K562 (cell line): ENCODE measurements at regions not wholly inside any gene's neighbourhood (a gene's known extent, or its start where the extent isn't known, plus 50 kb on each side); places are given as distances from the start of the nearest gene placed in this dataset.
A peak's percentile ranks its signal among the peaks of the same experiment; 100 is the strongest.

Experiments
- NRF1 ChIP-seq, 2 experiments: fragments of 450-650 bp; IDR thresholded peaks in 1 of 2; conservative IDR thresholded peaks in 1 of 2; 2 replicates each; pipeline ENCODE4 v1.6.1; 2014; ENCODE audit warnings: mild to moderate bottlenecking in 2 of 2
- PKNOX1 ChIP-seq: fragments of 450-650 bp; IDR thresholded peaks from 2 replicates; pipeline ENCODE4 v1.6.1; 2016
- REST ChIP-seq, 2 experiments: fragments of 450-650 bp; formaldehyde crosslinking in 1 of 2; IDR thresholded peaks; 2 replicates each; pipeline versions ENCODE4 v1.4.0 to v1.6.1; 2014 to 2020; ENCODE audit warnings: mild to moderate bottlenecking in 2 of 2, borderline replicate concordance in 1 of 2, low read depth in 1 of 2

- TF ChIP-seq REST (IDR thresholded peaks at IDR 0.05; ENCODE audit: borderline replicate concordance) = peak; percentile 45; the same call in 1 of the 2 replicates
- no peak for TF ChIP-seq REST (CRISPR knock-in tag; IDR thresholded peaks at IDR 0.05; ENCODE audit: low read depth)
- no peak for TF ChIP-seq NRF1 (conservative IDR thresholded peaks at IDR 0.05 in 1 of 2, IDR thresholded peaks at IDR 0.05 in 1 of 2)
- peak; percentile 50 for TF ChIP-seq PKNOX1
These were observed 79.2 kb upstream of the UQCRFS1 start (continued) for GRCh38 chr19:29292153-29292552.
